Keratinocyte (primary cell): ENCODE measurements at regions not wholly inside any gene's neighbourhood (a gene's known extent, or its start where the extent isn't known, plus 50 kb on each side); places are given as distances from the start of the nearest gene placed in this dataset.

ENCODE experiments used
- DNase-seq: peaks from one replicate; pipeline ENCODE4 v3.0.0-alpha.2; 2011; ENCODE audit warnings: low read depth, missing footprints, low spot score
- FAIRE-seq: peaks from 2 replicates; lab custom pipeline; 2011; peaks lifted over from hg19 to GRCh38; lab: Jason Lieb, UNC
- H2AFZ ChIP-seq: 2 replicates; pipeline ENCODE4 v1.6.0; 2012; ENCODE audit warnings: low read length, control low read depth, inconsistent platforms; ENCODE audit not compliant: control insufficient read depth
- H3K27ac ChIP-seq: 2 replicates; pipeline ENCODE4 v1.5.1; 2011; ENCODE audit warnings: low read length; ENCODE audit not compliant: control insufficient read depth, insufficient read depth
- H3K27me3 ChIP-seq: 3 replicates; pipeline ENCODE4 v1.6.0; 2011; ENCODE audit warnings: low read length; ENCODE audit not compliant: control insufficient read depth, insufficient read depth; ENCODE audit errors: extremely low read depth
- H3K36me3 ChIP-seq, 2 experiments: 2 replicates in 1 of 2; 3 replicates in 1 of 2; pipeline ENCODE4 v1.5.1; 2011; ENCODE audit warnings: low read length in 2 of 2, mild to moderate bottlenecking in 1 of 2; ENCODE audit not compliant: control insufficient read depth in 2 of 2, insufficient read depth in 2 of 2; ENCODE audit errors: extremely low read depth in 1 of 2
- H3K4me1 ChIP-seq: 3 replicates; pipeline ENCODE4 v1.5.1; 2011; ENCODE audit warnings: low read length; ENCODE audit not compliant: control insufficient read depth, insufficient read depth; ENCODE audit errors: extremely low read depth
- H3K4me2 ChIP-seq: 3 replicates; pipeline ENCODE4 v1.6.0; 2011; ENCODE audit warnings: low read depth, low read length; ENCODE audit not compliant: control insufficient read depth, insufficient read depth; ENCODE audit errors: extremely low read depth
- H3K4me3 ChIP-seq, 3 experiments: fragments of 200-600 bp in 1 of 3; sonication (generic) in 1 of 3; 2 replicates in 2 of 3; 3 replicates in 1 of 3; pipeline ENCODE4 v1.5.1; 2011 to 2016; ENCODE audit warnings: low read length in 3 of 3, mild to moderate bottlenecking in 3 of 3, control low read depth in 2 of 3, inconsistent platforms in 1 of 3, low read depth in 1 of 3, mixed read lengths in 1 of 3, mixed run types in 1 of 3, moderate library complexity in 1 of 3; ENCODE audit not compliant: control insufficient read depth in 2 of 3, insufficient read depth in 2 of 3; ENCODE audit errors: extremely low read depth in 1 of 3
- H3K79me2 ChIP-seq: 2 replicates; pipeline ENCODE4 v1.6.0; 2012; ENCODE audit warnings: low read length; ENCODE audit not compliant: control insufficient read depth, insufficient read depth
- H3K9ac ChIP-seq: 3 replicates; pipeline ENCODE4 v1.6.0; 2011; ENCODE audit warnings: low read length; ENCODE audit not compliant: control insufficient read depth, insufficient read depth; ENCODE audit errors: extremely low read depth
- H3K9me1 ChIP-seq: 3 replicates; pipeline ENCODE4 v1.6.0; 2011; ENCODE audit warnings: low read length; ENCODE audit not compliant: control insufficient read depth, insufficient read depth; ENCODE audit errors: extremely low read depth
- H3K9me3 ChIP-seq: 2 replicates; pipeline ENCODE4 v1.5.1; 2012; ENCODE audit warnings: low read depth, low read length; ENCODE audit not compliant: control insufficient read depth
- H4K20me1 ChIP-seq: 3 replicates; pipeline ENCODE4 v1.6.0; 2011; ENCODE audit warnings: low read length; ENCODE audit not compliant: control insufficient read depth, insufficient read depth; ENCODE audit errors: extremely low read depth
- EZH2 ChIP-seq: IDR thresholded peaks from one replicate; pipeline ENCODE4 v1.6.1; 2012; ENCODE audit warnings: inconsistent platforms, mild to moderate bottlenecking, low read length, moderate library complexity
- dilution Hi-C: fragments of 300-500 bp; cut with MboI; formaldehyde crosslinking; loops from one replicate; pipeline ENCODE4 v1.7.0; 2020; ENCODE audit warnings: low sequenced_read_pairs; ENCODE audit not compliant: extremely low pct_ligation_motif_present
- TF ChIP-seq, protein P1 (sequence below), 3 experiments: IDR thresholded peaks in 1 of 3; conservative IDR thresholded peaks in 1 of 3; optimal IDR thresholded peaks in 1 of 3; 2 replicates in 2 of 3; 3 replicates in 1 of 3; pipeline versions ENCODE3 to v1.5.1; 2011; ENCODE audit warnings: low read length in 3 of 3, mild to moderate bottlenecking in 3 of 3, moderate library complexity in 2 of 3, control low read depth in 1 of 3, inconsistent platforms in 1 of 3; ENCODE audit not compliant: insufficient read depth in 2 of 3; ENCODE audit errors: extremely low read depth in 1 of 3

DNA sequence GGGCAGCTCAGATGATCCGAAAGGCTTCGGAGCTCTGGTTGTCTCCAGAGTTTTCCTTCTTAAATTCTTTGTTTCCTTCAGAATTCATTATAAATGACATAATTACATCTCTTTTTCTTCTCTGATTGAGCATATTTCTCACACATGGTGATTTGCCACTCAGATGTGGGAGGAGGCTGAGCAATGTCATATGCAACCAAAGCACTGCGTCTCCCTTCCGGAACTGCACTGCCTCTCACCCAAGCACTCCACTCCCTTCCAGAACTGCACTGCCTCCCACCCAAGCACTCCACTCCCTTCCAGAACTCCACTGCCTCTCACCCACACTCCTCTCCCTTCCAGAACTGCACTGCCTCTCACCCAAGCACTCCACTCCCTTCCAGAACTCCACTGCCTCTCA lies 131.5 kb downstream of the SALL1 start:
- no peaks in the 10 kb centered on the region for H3K27me3 ChIP-seq
- no peaks in the 10 kb centered on the region for H3K9me1 ChIP-seq
- no peaks in the 10 kb centered on the region for H4K20me1 ChIP-seq
- H3K9me3 ChIP-seq = no peaks in the 10 kb centered on the region
- no peak overlapping the region for H2AFZ ChIP-seq
- H3K9ac ChIP-seq = no peak overlapping the region
- H3K27ac ChIP-seq = no peak overlapping the region
- H3K4me1 ChIP-seq = no peaks in the 10 kb centered on the region
- dilution Hi-C loops = no loop called here
- FAIRE-seq (no peak), DNase-seq (no peak)
- H3K36me3 ChIP-seq = no peaks in the 10 kb centered on the region
- H3K4me2 ChIP-seq = no peak overlapping the region
- H3K4me3 ChIP-seq = no peak overlapping the region
- H3K79me2 ChIP-seq = no peaks in the 10 kb centered on the region
- no peak for TF ChIP-seq EZH2
- TF ChIP-seq, protein P1, sequence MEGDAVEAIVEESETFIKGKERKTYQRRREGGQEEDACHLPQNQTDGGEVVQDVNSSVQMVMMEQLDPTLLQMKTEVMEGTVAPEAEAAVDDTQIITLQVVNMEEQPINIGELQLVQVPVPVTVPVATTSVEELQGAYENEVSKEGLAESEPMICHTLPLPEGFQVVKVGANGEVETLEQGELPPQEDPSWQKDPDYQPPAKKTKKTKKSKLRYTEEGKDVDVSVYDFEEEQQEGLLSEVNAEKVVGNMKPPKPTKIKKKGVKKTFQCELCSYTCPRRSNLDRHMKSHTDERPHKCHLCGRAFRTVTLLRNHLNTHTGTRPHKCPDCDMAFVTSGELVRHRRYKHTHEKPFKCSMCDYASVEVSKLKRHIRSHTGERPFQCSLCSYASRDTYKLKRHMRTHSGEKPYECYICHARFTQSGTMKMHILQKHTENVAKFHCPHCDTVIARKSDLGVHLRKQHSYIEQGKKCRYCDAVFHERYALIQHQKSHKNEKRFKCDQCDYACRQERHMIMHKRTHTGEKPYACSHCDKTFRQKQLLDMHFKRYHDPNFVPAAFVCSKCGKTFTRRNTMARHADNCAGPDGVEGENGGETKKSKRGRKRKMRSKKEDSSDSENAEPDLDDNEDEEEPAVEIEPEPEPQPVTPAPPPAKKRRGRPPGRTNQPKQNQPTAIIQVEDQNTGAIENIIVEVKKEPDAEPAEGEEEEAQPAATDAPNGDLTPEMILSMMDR (optimal IDR thresholded peaks at IDR 0.05 in 1 of 3, IDR thresholded peaks at IDR 0.05 in 1 of 3, conservative IDR thresholded peaks at IDR 0.05 in 1 of 3; ENCODE audit: extremely low read depth in 1 of 3, insufficient read depth in 2 of 3, low read length in 3 of 3) = no peak

DNA sequence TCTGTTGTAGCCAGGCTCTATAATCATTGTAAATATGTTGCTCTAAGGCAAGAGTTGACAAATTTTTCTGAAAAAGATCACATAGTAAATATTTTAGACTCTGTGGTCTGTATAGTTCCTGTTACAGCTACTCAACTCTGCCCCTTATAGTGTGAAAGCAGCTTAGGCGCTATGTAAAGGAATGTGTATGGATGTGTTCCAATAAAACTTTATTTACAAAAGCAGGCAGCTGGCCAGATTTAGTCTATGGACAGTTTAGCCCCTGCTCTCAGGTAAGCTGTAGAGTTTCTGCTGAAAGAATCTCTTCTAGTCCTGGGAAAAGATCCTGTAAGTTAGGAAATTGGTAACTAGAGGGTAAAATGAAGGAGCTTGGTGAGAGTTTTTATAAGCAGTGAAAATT lies 133.1 kb downstream of the SALL1 start:
- no peak overlapping the region for H2AFZ ChIP-seq
- H3K9ac ChIP-seq = no peak overlapping the region
- no peak for DNase-seq
- H3K9me1 ChIP-seq = no peaks in the 10 kb centered on the region
- FAIRE-seq = no peak
- no peak overlapping the region for H3K27ac ChIP-seq
- no peaks in the 10 kb centered on the region for H3K4me1 ChIP-seq
- no peaks in the 10 kb centered on the region for H3K9me3 ChIP-seq
- H4K20me1 ChIP-seq = no peaks in the 10 kb centered on the region
- no peak overlapping the region for H3K4me2 ChIP-seq
- no peaks in the 10 kb centered on the region for H3K36me3 ChIP-seq
- no peak overlapping the region for H3K4me3 ChIP-seq
- TF ChIP-seq, protein P1 (optimal IDR thresholded peaks at IDR 0.05 in 1 of 3, IDR thresholded peaks at IDR 0.05 in 1 of 3, conservative IDR thresholded peaks at IDR 0.05 in 1 of 3; ENCODE audit: extremely low read depth in 1 of 3, insufficient read depth in 2 of 3, low read length in 3 of 3) = no peak
- no peak for TF ChIP-seq EZH2
- dilution Hi-C loops = no loop called here
- no peaks in the 10 kb centered on the region for H3K79me2 ChIP-seq
- H3K27me3 ChIP-seq = no peaks in the 10 kb centered on the region
